Ramos (cell line): ENCODE measurements at regions not wholly inside any gene's neighbourhood (a gene's known extent, or its start where the extent isn't known, plus 50 kb on each side); places are given as distances from the start of the nearest gene placed in this dataset.
"Not testable (repeated sequence)": the region's sequence is repeated elsewhere in the genome, so short reads cannot be mapped to it uniquely, and the experiment has no call there.

Source experiments
- in situ Hi-C: fragments of 300-500 bp; cut with MboI; formaldehyde crosslinking; loops from one replicate; pipeline ENCODE4 v1.14.3; 2022; ENCODE audit warnings: low sequenced_read_pairs; ENCODE audit not compliant: unreplicated experiment

GRCh38 chr11:25485315-25485714, 846.6 kb upstream of the ANO3 start:
- in situ Hi-C loops = no loop called here

- in situ Hi-C loops = not testable (repeated sequence)
Measured at GRCh38 chr11:25486338-25486737, 845.6 kb upstream of the ANO3 start.

DNA sequence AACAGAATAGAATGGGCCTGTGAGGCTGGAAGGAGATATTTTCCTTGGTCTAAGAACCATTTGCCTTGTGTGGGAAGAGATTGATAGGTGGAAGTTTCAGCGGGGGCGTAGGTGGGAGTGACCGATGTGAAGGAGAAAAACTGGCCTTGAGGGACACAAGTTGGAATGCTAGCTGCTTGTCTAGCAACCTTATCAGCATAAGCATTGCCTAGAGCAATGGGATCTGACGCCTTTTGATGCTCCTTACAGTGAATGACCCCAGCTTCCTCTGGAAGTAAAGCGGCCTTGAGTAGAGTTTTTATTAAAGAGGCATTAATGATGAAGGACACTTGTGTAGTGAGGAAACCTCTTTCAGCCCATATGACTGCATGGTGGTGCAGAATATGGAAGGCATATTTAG, 843.8 kb upstream of the ANO3 start:
- in situ Hi-C loops = not testable (repeated sequence)

- in situ Hi-C loops = not testable (repeated sequence)
Measured at GRCh38 chr11:25501426-25501825, 830.5 kb upstream of the ANO3 start.

GRCh38 chr11:25515576-25515975, 816.4 kb upstream of the ANO3 start:
- in situ Hi-C loops = no loop called here

DNA sequence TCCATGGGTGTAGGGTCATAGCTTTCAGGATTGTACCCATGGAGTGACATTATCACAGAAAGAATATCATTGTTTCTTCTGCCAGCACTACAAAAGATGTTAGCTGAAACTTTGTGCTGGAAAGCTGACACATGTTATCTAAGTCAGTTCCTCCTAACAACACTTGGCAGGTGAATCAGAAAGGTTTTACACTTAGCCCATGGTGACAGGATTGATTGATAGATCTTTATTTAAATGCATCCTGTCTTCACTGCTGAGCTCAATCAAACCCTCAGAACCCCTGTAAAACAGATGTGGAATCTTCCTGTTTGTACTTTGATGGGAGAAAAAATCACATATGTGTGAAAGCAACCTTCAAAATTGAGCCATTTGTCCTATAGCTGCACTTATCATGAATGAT, 811.5 kb upstream of the ANO3 start:
- in situ Hi-C loops = no loop called here

DNA sequence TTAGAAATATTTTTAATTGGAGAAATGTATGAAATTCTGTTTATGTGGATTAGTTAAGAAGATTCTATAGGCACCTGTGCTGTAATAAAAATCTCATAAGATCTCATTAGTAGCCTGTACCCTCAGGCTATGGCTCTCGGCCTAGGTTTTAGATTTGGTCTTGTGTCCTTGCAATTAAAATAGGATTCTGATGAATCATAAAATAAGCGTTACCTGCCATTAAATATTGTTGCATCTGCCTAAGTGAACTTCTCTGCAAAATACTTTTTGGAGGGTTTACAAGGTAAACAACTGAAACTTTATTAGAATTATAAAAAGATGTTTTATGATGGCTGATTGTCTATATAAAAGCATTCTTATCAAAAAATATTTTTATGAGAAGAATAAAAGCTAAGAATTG, 804.1 kb upstream of the ANO3 start:
- in situ Hi-C loops = no loop called here

DNA sequence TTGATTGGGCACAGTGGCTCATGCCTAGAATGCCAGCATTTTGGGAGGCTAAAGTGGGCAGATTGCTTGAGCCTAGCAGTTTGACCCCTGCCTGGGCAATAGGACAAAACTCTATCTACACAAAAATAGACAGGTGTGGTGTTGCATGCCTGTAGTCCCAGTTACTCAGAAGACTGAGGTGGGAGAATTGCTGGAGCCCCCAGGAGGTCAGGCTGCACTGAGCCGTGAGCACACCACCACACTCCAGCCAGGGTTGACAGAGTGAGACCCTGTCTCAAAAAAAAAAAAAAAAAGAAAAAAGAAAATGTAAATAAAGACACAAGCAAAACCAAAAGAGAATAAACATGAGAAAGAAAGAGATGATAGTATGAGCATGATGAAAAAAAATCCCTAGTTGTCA, 802.4 kb upstream of the ANO3 start:
- in situ Hi-C loops = no loop called here

- in situ Hi-C loops = no loop called here
Measured at GRCh38 chr11:25535467-25536272, 796.3 kb upstream of the ANO3 start.

DNA sequence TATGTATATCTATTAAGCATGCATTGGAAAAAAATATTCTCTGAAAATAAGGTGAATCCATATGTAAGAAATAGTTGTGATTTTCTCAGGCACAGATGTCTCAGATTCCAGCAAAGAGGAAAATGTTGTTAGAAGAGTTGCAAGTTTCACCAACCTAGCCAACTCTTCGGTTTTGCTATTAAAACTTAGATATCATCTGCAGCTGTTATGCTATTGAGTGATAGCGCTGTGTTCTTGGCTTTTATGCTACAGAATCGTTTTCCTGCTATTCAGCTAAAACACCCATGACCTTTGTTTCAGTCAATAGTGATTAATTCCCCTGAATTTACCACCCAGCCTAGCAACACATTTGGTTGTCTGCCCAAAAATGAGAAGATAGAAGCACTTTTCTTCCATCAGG, 795.6 kb upstream of the ANO3 start:
- in situ Hi-C loops = no loop called here

DNA sequence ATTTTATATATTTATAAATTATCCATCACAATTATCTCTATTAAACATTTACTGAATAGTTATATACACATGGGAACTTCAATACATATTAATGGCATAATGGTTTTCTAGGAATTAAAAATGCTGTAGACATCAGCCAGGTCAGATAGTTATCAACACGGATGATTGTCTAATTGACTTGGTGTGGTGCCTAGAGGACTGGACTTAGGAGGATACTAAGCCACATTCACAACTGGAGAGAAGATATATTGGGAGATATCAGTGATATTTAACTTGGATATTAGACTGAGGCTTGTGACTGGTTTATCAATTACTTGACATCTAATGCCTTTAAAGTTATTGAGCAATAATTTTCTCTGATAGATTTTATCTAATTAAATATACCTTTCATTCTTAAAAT, 794.5 kb upstream of the ANO3 start:
- in situ Hi-C loops = no loop called here

DNA sequence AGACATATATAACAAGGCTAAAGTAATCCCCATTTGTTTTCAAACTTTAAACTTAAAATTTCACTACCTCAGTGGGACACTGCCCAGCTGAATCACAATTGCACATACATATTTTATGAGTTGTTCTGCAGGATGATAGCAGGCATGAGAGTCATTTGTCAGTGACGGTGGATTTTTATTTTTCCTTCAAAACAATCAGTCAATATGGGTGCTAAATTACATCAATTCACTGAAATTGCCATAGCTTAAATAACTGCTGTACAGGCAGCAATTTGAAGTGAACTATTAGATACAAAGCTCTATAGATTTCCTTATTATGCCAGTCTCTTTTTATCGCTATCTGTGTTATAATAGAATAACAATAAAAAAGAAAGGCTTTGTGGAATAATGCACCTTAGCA, 784.6 kb upstream of the ANO3 start:
- in situ Hi-C loops = no loop called here

GRCh38 chr11:25562417-25562816, 769.5 kb upstream of the ANO3 start:
- in situ Hi-C loops = no loop called here

DNA sequence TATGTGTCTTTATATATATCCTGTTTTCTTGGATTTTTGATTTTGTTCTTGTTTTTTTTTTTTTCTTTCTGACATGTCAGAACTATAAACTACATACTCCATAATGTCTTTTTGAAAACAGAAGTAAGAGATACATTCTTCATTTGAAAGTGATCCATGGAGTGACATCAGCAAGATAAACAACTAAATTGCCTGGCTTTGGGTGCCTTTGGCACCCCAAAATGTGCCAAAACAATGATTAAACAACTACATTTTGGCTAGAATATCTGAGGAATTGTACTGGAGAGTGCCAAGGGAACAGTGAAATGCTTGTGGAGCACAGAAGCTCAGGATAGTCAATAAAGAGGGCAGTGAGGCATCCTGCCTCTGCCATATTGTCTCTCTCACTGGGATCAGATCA, 766.1 kb upstream of the ANO3 start:
- in situ Hi-C loops = no loop called here

GRCh38 chr11:25566298-25567200, 765.4 kb upstream of the ANO3 start:
- in situ Hi-C loops = no loop called here

DNA sequence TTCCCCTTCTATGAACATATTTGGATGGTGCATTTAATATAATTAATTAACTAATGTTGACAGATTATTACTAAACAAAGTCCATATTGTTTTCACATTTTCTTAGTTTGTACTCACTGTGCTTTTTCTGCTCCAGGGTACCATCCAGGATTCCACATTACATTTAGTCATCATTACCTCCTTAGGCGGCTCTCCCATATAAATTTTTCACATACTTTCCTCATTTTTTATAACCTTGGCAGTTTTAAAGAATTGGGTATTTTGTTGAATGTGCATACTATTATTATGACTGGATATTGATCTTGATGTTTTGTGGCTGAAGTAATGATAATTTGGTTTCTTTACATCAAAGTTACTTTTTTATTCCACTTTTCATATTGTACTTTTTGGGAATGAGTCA, 755.6 kb upstream of the ANO3 start:
- in situ Hi-C loops = no loop called here

- in situ Hi-C loops = not testable (repeated sequence)
Measured at GRCh38 chr11:25579554-25579953, 752.4 kb upstream of the ANO3 start.

DNA sequence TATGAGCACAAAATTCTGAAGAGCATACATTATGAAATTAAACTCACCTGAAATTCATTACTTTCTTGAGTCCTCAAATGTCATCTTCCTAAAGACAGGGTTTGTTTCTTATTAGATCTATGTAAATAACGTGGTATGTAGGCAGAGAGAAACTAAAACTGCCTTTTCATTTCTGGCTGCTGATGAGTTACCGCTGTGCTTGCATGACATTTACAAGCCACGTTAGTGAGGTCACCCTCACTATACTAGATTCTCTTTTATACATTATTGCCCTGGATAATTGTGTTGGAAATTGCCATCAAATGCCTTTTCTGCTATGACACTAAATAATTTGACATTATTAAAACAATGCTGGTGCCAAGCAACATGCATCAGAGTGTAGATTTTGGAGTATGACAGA, 748.3 kb upstream of the ANO3 start:
- in situ Hi-C loops = no loop called here

DNA sequence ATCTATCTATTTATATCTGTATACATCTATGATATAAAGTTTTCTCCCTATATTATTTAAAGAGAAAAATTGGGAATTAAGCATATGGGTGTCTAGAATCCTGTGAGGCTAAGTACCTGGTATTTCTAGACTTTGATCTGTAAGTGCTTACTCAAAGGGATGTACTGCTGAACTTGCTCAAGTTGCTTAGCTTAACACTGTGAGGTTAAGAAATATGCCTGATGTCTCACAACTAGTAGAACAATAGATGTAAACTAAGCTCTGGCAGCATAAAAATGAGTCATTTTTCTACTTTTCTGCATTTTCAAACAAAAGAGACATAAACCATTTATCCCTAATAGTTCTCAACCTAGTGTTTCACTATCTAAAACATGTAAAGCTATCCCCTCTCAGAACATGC, 744.4 kb upstream of the ANO3 start:
- in situ Hi-C loops = no loop called here

GRCh38 chr11:25593221-25593620, 738.7 kb upstream of the ANO3 start:
- in situ Hi-C loops = no loop called here

DNA sequence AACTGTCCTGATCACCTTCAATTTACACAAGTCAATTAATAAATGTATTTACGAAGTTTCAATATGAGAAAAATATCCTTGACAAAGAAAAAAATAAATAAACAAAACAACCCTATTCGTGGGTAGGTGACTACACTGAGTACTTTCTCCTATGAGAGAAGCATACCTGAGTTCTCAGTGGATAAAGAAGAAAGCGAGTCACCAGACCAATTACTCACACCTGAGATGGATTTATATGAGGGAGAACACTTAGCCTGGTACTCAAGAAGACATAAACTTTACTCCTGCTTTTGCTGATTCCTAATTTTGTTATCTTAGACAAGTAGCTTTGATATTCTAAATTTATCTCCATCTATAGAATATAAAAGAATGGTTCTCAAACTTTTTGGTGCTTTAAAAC, 735.2 kb upstream of the ANO3 start:
- in situ Hi-C loops = no loop called here

DNA sequence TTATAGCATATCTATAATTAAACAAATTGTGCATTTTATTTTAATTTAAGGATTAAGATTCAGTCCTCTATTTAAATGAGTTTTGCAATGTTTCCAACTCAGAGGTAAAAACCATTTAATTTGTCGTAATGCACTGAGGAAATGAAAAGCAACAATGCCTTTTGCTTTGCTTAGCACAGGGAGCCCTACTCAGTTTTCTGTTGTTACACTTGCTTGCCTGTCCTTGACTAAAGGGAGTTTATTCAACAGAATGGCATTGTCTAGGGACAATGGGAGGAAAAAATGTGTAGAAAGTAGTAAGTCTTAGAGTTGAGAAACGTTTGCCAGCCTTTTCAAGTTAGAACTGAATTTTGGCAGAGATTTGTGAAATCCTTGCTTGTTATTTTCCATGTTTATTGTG, 734.2 kb upstream of the ANO3 start:
- in situ Hi-C loops = no loop called here
